H9 (cell line): ENCODE measurements at regions not wholly inside any gene's neighbourhood (a gene's known extent, or its start where the extent isn't known, plus 50 kb on each side); places are given as distances from the start of the nearest gene placed in this dataset.

Source experiments
- DNase-seq: peaks from one replicate; pipeline ENCODE4 v3.0.0-alpha.2; 2017
- H2AFZ ChIP-seq: one replicate; pipeline ENCODE4 v1.6.1; 2013; ENCODE audit warnings: mild to moderate bottlenecking, low read length, control low read depth, moderate library complexity
- H2AK5ac ChIP-seq: 2 replicates; pipeline ENCODE4 v1.6.1; 2013; ENCODE audit warnings: low read length, control low read depth, mixed read lengths; ENCODE audit not compliant: insufficient read length
- H2BK120ac ChIP-seq: one replicate; pipeline ENCODE4 v1.6.1; 2013; ENCODE audit warnings: low read depth, mild to moderate bottlenecking, low read length, control low read depth, inconsistent platforms; ENCODE audit not compliant: poor library complexity, severe bottlenecking
- H2BK12ac ChIP-seq: 2 replicates; pipeline ENCODE4 v1.6.1; 2013; ENCODE audit warnings: low read length, control low read depth, mixed read lengths, low read depth; ENCODE audit not compliant: insufficient read length
- H2BK15ac ChIP-seq: 2 replicates; pipeline ENCODE4 v1.6.1; 2013; ENCODE audit warnings: low read depth, low read length, control low read depth
- H2BK20ac ChIP-seq: one replicate; pipeline ENCODE4 v1.6.1; 2013; ENCODE audit warnings: low read depth, mild to moderate bottlenecking, low read length, control low read depth, inconsistent platforms; ENCODE audit not compliant: poor library complexity, severe bottlenecking
- H2BK5ac ChIP-seq: 2 replicates; pipeline ENCODE4 v1.6.1; 2013; ENCODE audit warnings: low read length, control low read depth, mixed read lengths; ENCODE audit not compliant: insufficient read length
- H3K14ac ChIP-seq: 2 replicates; pipeline ENCODE4 v1.6.1; 2013; ENCODE audit warnings: low read length, control low read depth; ENCODE audit not compliant: insufficient read depth
- H3K18ac ChIP-seq: 2 replicates; pipeline ENCODE4 v1.6.1; 2013; ENCODE audit warnings: low read depth, mild to moderate bottlenecking, mixed read lengths, low read length, control low read depth; ENCODE audit not compliant: insufficient read length
- H3K23ac ChIP-seq: 2 replicates; pipeline ENCODE4 v1.6.1; 2013; ENCODE audit warnings: low read length, control low read depth, mixed read lengths, low read depth; ENCODE audit not compliant: insufficient read length
- H3K23me2 ChIP-seq: 2 replicates; pipeline ENCODE4 v1.6.1; 2013; ENCODE audit warnings: low read depth, mild to moderate bottlenecking, mixed read lengths, low read length, control low read depth; ENCODE audit not compliant: insufficient read length, poor library complexity, severe bottlenecking
- H3K27ac ChIP-seq: 2 replicates; pipeline ENCODE4 v1.5.1; 2013; ENCODE audit warnings: low read length, control low read depth, mixed read lengths, low read depth; ENCODE audit not compliant: insufficient read length
- H3K27me3 ChIP-seq: 2 replicates; pipeline ENCODE4 v1.6.1; 2013; ENCODE audit warnings: low read length, control low read depth, inconsistent platforms; ENCODE audit not compliant: insufficient read depth
- H3K4ac ChIP-seq: 2 replicates; pipeline ENCODE4 v1.6.1; 2013; ENCODE audit warnings: low read depth, mild to moderate bottlenecking, control low read depth, inconsistent platforms, low read length, moderate library complexity
- H3K4me1 ChIP-seq: 2 replicates; pipeline ENCODE4 v1.6.1; 2013; ENCODE audit warnings: low read length, control low read depth, inconsistent platforms; ENCODE audit not compliant: insufficient read depth
- H3K4me2 ChIP-seq: 2 replicates; pipeline ENCODE4 v1.6.1; 2013; ENCODE audit warnings: low read length, control low read depth, mixed read lengths; ENCODE audit not compliant: insufficient read length, insufficient read depth
- H3K56ac ChIP-seq: 2 replicates; pipeline ENCODE4 v1.6.1; 2013; ENCODE audit warnings: low read depth, mild to moderate bottlenecking, mixed read lengths, low read length, control low read depth; ENCODE audit not compliant: insufficient read length
- H3K79me1 ChIP-seq: 2 replicates; pipeline ENCODE4 v1.6.1; 2013; ENCODE audit warnings: low read depth, mild to moderate bottlenecking, moderate library complexity, low read length, control low read depth, inconsistent platforms; ENCODE audit not compliant: insufficient read depth, poor library complexity, severe bottlenecking
- H3K79me2 ChIP-seq: 2 replicates; pipeline ENCODE4 v1.6.1; 2013; ENCODE audit warnings: low read length, control low read depth, inconsistent platforms; ENCODE audit not compliant: insufficient read depth
- H3K9ac ChIP-seq: 2 replicates; pipeline ENCODE4 v1.6.1; 2013; ENCODE audit warnings: low read length, control low read depth, mixed read lengths; ENCODE audit not compliant: insufficient read length; ENCODE audit errors: extremely low read depth
- H3K9me3 ChIP-seq: one replicate; pipeline ENCODE4 v1.6.1; 2013; ENCODE audit warnings: low read depth, low read length, inconsistent platforms; ENCODE audit not compliant: control insufficient read depth
- H3T11ph ChIP-seq: one replicate; pipeline ENCODE4 v1.6.1; 2013; ENCODE audit warnings: mild to moderate bottlenecking, low read length, control low read depth, inconsistent platforms
- H4K20me1 ChIP-seq: one replicate; pipeline ENCODE4 v1.6.1; 2013; ENCODE audit not compliant: control insufficient read depth, insufficient read length, insufficient read depth
- H4K5ac ChIP-seq: 2 replicates; pipeline ENCODE4 v1.6.1; 2013; ENCODE audit warnings: low read depth, mild to moderate bottlenecking, mixed read lengths, low read length, control low read depth; ENCODE audit not compliant: insufficient read length
- H4K8ac ChIP-seq: replicated peaks from 2 replicates; pipeline ENCODE4 v1.6.1; 2013; ENCODE audit warnings: low read length, control low read depth, mixed read lengths, low read depth; ENCODE audit not compliant: insufficient read length
- H4K91ac ChIP-seq: 2 replicates; pipeline ENCODE4 v1.6.1; 2013; ENCODE audit warnings: low read depth, mild to moderate bottlenecking, moderate library complexity, mixed read lengths, low read length, control low read depth; ENCODE audit not compliant: insufficient read length
- H3K27ac Mint-ChIP-seq, 3 experiments: 2 replicates in 2 of 3; 3 replicates in 1 of 3; pipeline ENCODE4 v1.8.0; 2020 to 2021; ENCODE audit warnings: mixed read lengths in 3 of 3, mild to moderate bottlenecking in 1 of 3, moderate library complexity in 1 of 3
- H3K27me3 Mint-ChIP-seq: 2 replicates; pipeline ENCODE4 v1.8.0; 2021; ENCODE audit warnings: low read depth, mild to moderate bottlenecking, moderate library complexity, mixed read lengths
- H3K36me3 Mint-ChIP-seq, 3 experiments: 2 replicates in 2 of 3; 3 replicates in 1 of 3; pipeline ENCODE4 v1.8.0; 2020 to 2021; ENCODE audit warnings: low read depth in 3 of 3, mixed read lengths in 3 of 3; ENCODE audit not compliant: insufficient read depth in 1 of 3
- H3K4me1 Mint-ChIP-seq, 2 experiments: 2 replicates each; pipeline ENCODE4 v1.8.0; 2020; ENCODE audit warnings: mixed read lengths in 2 of 2
- H3K4me3 Mint-ChIP-seq, 2 experiments: 2 replicates in 1 of 2; 3 replicates in 1 of 2; pipeline ENCODE4 v1.8.0; 2020 to 2021; ENCODE audit warnings: mild to moderate bottlenecking in 2 of 2, mixed read lengths in 2 of 2, moderate library complexity in 1 of 2
- H3K9me3 Mint-ChIP-seq, 2 experiments: 2 replicates in 1 of 2; 3 replicates in 1 of 2; pipeline ENCODE4 v1.8.0; 2020; ENCODE audit warnings: mild to moderate bottlenecking in 2 of 2, mixed read lengths in 2 of 2, moderate library complexity in 1 of 2
- WGBS: extraction: QIAGEN DNeasy Blood & Tissue Kit; methylation state at CpG from one replicate; pipeline ENCODE4 v1.1.7; 2013; ENCODE audit warnings: missing lambda C conversion rate, low lambda C conversion rate, mixed read lengths; ENCODE audit not compliant: insufficient read length; ENCODE audit errors: extremely low coverage; 5-methylcytosine and 5-hydroxymethylcytosine counted together
- TF ChIP-seq, protein P1 (sequence below): fragments of 200-600 bp; sonication (generic); conservative IDR thresholded peaks from 3 replicates; pipeline ENCODE4 v1.8.0; 2021; ENCODE audit warnings: antibody characterized with exemption, mild to moderate bottlenecking

DNA sequence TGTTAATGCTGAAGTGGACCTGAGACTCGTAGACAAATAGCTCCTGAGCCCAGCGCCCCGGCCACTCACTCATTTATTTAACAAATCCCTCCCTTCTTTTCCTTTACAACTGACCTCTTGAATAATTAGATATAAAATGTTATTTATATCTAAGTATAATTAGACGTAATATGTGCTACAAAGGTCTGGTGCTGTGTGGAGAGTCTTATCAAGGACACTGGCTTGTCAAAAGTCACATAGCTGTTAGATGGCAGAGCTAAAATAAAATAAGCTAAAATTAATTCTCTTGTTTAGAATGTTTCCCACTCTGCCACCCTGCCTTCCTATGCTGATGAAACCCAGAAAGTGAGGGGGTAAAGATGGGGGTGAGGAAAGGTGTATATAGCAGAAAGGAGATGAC is 73.0 kb upstream of the FAM216B start:
- Histone ChIP-seq H3K79me2 (no peaks in the 10 kb centered on the region), H2BK120ac (no peak overlapping the region), H3K23ac (no peak overlapping the region), H3K18ac (no peak overlapping the region), H3K56ac (no peak overlapping the region), H2BK15ac (no peak overlapping the region), H3K27me3 (no peaks in the 10 kb centered on the region), H4K20me1 (no peaks in the 10 kb centered on the region), H3K23me2 (no peaks in the 10 kb centered on the region), H3K9me3 (no peaks in the 10 kb centered on the region), H3K4ac (no peak overlapping the region), H4K5ac (no peak overlapping the region), H3K79me1 (no peaks in the 10 kb centered on the region), H3K4me1 (no peaks in the 10 kb centered on the region), H4K8ac (no peak overlapping the region), H3K14ac (no peak overlapping the region), H2BK12ac (no peak overlapping the region), H2AFZ (no peak overlapping the region), H3K27ac (no peak overlapping the region), H2BK20ac (no peak overlapping the region), H3K4me2 (no peak overlapping the region), H2AK5ac (no peak overlapping the region), H2BK5ac (no peak overlapping the region), H3K9ac (no peak overlapping the region), H3T11ph (no peak overlapping the region), H4K91ac (no peak overlapping the region)
- Mint-ChIP-seq H3K4me3 (no peak overlapping the region), H3K27ac (no peak overlapping the region), H3K27me3 (no peaks in the 10 kb centered on the region; the same call in 1 of the 2 replicates), H3K4me1 (no peaks in the 10 kb centered on the region), H3K36me3 (no peaks in the 10 kb centered on the region; a peak in 1 of 7 replicates), H3K9me3 (no peaks in the 10 kb centered on the region; a peak in 2 of 5 replicates)
- DNase-seq = no peak
- no CpG with 5 or more reads among the region's 4 CpGs for WGBS
- TF ChIP-seq, protein P1, sequence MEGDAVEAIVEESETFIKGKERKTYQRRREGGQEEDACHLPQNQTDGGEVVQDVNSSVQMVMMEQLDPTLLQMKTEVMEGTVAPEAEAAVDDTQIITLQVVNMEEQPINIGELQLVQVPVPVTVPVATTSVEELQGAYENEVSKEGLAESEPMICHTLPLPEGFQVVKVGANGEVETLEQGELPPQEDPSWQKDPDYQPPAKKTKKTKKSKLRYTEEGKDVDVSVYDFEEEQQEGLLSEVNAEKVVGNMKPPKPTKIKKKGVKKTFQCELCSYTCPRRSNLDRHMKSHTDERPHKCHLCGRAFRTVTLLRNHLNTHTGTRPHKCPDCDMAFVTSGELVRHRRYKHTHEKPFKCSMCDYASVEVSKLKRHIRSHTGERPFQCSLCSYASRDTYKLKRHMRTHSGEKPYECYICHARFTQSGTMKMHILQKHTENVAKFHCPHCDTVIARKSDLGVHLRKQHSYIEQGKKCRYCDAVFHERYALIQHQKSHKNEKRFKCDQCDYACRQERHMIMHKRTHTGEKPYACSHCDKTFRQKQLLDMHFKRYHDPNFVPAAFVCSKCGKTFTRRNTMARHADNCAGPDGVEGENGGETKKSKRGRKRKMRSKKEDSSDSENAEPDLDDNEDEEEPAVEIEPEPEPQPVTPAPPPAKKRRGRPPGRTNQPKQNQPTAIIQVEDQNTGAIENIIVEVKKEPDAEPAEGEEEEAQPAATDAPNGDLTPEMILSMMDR = no peak
